OCI-LY7 (cell line): ENCODE measurements at regions not wholly inside any gene's neighbourhood (a gene's known extent, or its start where the extent isn't known, plus 50 kb on each side); places are given as distances from the start of the nearest gene placed in this dataset.

Experiments used
- EZH2phosphoT487 ChIP-seq: fragments of 200-600 bp; sonication (generic); IDR thresholded peaks from 2 replicates; pipeline ENCODE4 v1.6.1; 2018; ENCODE audit warnings: low read depth, borderline replicate concordance, mild to moderate bottlenecking, mixed run types, antibody characterized with exemption, low read length, moderate library complexity, mixed read lengths
- TF ChIP-seq, protein P1 (sequence below): fragments of 200-600 bp; sonication (generic); conservative IDR thresholded peaks from 2 replicates; pipeline ENCODE4 v1.5.1; 2014; ENCODE audit warnings: mild to moderate bottlenecking, antibody characterized with exemption, low read length, moderate library complexity, mixed read lengths

DNA sequence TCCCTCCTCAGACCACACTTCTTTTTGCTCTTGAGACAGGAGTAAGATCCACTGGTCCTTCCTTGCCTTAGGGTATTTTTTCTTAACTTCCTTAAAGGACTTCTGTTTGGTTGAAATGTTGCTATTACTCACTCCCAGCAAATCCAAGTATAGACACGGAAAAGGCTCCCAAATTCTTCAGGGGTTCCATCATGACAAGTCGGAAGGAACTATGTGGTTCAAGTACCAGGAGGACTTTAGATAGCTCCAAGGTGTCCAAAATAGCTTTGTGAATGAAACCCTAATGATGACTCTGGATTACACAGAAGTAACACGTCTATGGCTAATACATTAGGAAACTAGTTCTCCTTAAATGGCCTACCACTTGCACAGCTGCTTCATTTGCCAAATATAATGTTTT, 238.7 kb downstream of the KCTD12 start:
- TF ChIP-seq, protein P1, sequence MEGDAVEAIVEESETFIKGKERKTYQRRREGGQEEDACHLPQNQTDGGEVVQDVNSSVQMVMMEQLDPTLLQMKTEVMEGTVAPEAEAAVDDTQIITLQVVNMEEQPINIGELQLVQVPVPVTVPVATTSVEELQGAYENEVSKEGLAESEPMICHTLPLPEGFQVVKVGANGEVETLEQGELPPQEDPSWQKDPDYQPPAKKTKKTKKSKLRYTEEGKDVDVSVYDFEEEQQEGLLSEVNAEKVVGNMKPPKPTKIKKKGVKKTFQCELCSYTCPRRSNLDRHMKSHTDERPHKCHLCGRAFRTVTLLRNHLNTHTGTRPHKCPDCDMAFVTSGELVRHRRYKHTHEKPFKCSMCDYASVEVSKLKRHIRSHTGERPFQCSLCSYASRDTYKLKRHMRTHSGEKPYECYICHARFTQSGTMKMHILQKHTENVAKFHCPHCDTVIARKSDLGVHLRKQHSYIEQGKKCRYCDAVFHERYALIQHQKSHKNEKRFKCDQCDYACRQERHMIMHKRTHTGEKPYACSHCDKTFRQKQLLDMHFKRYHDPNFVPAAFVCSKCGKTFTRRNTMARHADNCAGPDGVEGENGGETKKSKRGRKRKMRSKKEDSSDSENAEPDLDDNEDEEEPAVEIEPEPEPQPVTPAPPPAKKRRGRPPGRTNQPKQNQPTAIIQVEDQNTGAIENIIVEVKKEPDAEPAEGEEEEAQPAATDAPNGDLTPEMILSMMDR: no peak
- no peak for TF ChIP-seq EZH2phosphoT487
